Activated CD4-positive, alpha-beta T cell treated with anti-CD3 and anti-CD28 coated beads, Interleukin-2, amount 10 ng/mL, durations not matched to agents 7 days and 5 days (primary cell): ENCODE measurements at regions not wholly inside any gene's neighbourhood (a gene's known extent, or its start where the extent isn't known, plus 50 kb on each side); places are given as distances from the start of the nearest gene placed in this dataset.

Experiments used
- CTCF ChIA-PET: fragments of 350-600 bp; sonication (Branson Sonifier 250); formaldehyde crosslinking; loops from one replicate; lab custom pipeline; 2021; ENCODE audit warnings: antibody characterized with exemption; lab: Charles Lee
- POLR2A ChIA-PET: fragments of 350-600 bp; sonication (Branson Sonifier 250); formaldehyde crosslinking; loops from one replicate; lab custom pipeline; 2021; ENCODE audit warnings: antibody characterized with exemption; lab: Charles Lee
- DNase-seq: peaks from one replicate; pipeline ENCODE4 v3.0.0-alpha.2; 2020
- H3K27ac Mint-ChIP-seq: one replicate; pipeline ENCODE4 v1.8.0; 2021; ENCODE audit warnings: mild to moderate bottlenecking, moderate library complexity, mixed read lengths
- H3K27me3 Mint-ChIP-seq: one replicate; pipeline ENCODE4 v1.8.0; 2021; ENCODE audit warnings: mixed read lengths
- H3K36me3 Mint-ChIP-seq: one replicate; pipeline ENCODE4 v1.8.0; 2021; ENCODE audit warnings: low read depth, mixed read lengths
- H3K4me1 Mint-ChIP-seq: one replicate; pipeline ENCODE4 v1.8.0; 2021; ENCODE audit warnings: mixed read lengths
- H3K4me3 Mint-ChIP-seq: one replicate; pipeline ENCODE4 v1.8.0; 2021; ENCODE audit warnings: mild to moderate bottlenecking, moderate library complexity, mixed read lengths
- H3K9me3 Mint-ChIP-seq: one replicate; pipeline ENCODE4 v1.8.0; 2021; ENCODE audit warnings: mixed read lengths

GRCh38 chr15:39095218-39095879 is 485.5 kb upstream of the THBS1 start:
- Mint-ChIP-seq H3K27ac (no peak overlapping the region), H3K9me3 (no peaks in the 10 kb centered on the region), H3K36me3 (no peaks in the 10 kb centered on the region), H3K27me3 (peaks cover 18% of the 10 kb centered on the region), H3K4me1 (no peaks in the 10 kb centered on the region), H3K4me3 (no peak overlapping the region)
- CTCF ChIA-PET = interaction anchor here (0.7 kb wide), 1 partner anchor 36 kb away, joined by 3 read pairs; no protein-coding TSS in a partner anchor
- POLR2A ChIA-PET = no interaction called here
- no peak for DNase-seq

GRCh38 chr15:39096608-39097205 is 484.2 kb upstream of the THBS1 start:
- DNase-seq = no peak
- H3K4me1 Mint-ChIP-seq = no peaks in the 10 kb centered on the region
- H3K9me3 Mint-ChIP-seq = no peaks in the 10 kb centered on the region
- H3K4me3 Mint-ChIP-seq = no peak overlapping the region
- H3K27me3 Mint-ChIP-seq = peaks cover 23% of the 10 kb centered on the region
- no peak overlapping the region for H3K27ac Mint-ChIP-seq
- CTCF ChIA-PET = no interaction called here
- no peaks in the 10 kb centered on the region for H3K36me3 Mint-ChIP-seq
- POLR2A ChIA-PET = no interaction called here

DNA sequence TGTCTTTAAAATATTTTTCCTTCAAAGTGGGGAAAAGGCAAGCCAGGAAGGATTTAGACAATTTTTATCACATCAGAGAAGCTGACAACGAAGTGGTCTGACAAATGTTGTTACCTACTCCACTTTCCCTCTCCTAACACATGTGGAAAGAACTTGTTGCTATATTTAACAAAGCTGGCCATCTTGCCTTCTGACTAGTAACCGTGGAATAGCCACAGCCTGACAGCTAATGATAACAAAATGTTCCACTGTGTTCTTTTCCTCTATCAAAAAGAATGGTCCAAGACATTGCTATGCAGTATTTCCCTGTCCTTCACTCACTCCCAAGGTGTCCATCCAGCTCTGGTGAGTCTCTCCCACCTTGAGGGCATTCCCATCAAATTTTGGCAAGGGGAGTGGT is 481.4 kb upstream of the THBS1 start:
- no peaks in the 10 kb centered on the region for H3K9me3 Mint-ChIP-seq
- ChIA-PET POLR2A (no interaction called here), CTCF (no interaction called here)
- no peaks in the 10 kb centered on the region for H3K36me3 Mint-ChIP-seq
- H3K27ac Mint-ChIP-seq = no peak overlapping the region
- DNase-seq = no peak
- no peak overlapping the region for H3K4me3 Mint-ChIP-seq
- H3K4me1 Mint-ChIP-seq = no peaks in the 10 kb centered on the region
- peaks cover 26% of the 10 kb centered on the region for H3K27me3 Mint-ChIP-seq

GRCh38 chr15:39100106-39100660 is 480.7 kb upstream of the THBS1 start:
- H3K27me3 Mint-ChIP-seq = peaks cover 27% of the 10 kb centered on the region
- H3K27ac Mint-ChIP-seq = no peak overlapping the region
- H3K36me3 Mint-ChIP-seq = no peaks in the 10 kb centered on the region
- no peak overlapping the region for H3K4me3 Mint-ChIP-seq
- H3K4me1 Mint-ChIP-seq = no peaks in the 10 kb centered on the region
- H3K9me3 Mint-ChIP-seq = no peaks in the 10 kb centered on the region
- CTCF ChIA-PET = no interaction called here
- no peak for DNase-seq
- POLR2A ChIA-PET = no interaction called here

- H3K4me3 Mint-ChIP-seq = no peak overlapping the region
- no peaks in the 10 kb centered on the region for H3K9me3 Mint-ChIP-seq
- DNase-seq = no peak
- POLR2A ChIA-PET = no interaction called here
- H3K27ac Mint-ChIP-seq = no peak overlapping the region
- CTCF ChIA-PET = no interaction called here
- peaks cover 29% of the 10 kb centered on the region for H3K27me3 Mint-ChIP-seq
- H3K4me1 Mint-ChIP-seq = no peaks in the 10 kb centered on the region
- H3K36me3 Mint-ChIP-seq = no peaks in the 10 kb centered on the region
These were observed 478.4 kb upstream of the THBS1 start for GRCh38 chr15:39102431-39102830.

DNA sequence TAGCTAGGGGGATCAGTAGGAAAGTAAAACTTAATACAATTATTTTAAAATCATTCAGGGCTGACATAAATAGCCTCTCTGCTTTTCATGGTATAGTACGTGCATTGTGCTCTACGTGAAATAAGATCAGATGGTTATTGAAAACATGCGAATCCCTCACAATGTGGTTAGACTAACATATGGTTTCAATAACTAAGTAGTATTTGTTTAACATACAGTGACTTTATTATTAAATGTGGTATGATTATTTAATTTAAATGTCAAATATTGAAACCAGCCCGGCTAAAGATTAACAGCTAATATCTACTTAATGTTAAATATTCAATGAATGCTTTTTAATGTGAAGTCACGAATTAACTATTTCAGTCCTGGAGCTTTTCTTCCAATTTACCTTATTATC is 473.9 kb upstream of the THBS1 start:
- Mint-ChIP-seq H3K4me1 (no peaks in the 10 kb centered on the region), H3K27ac (no peak overlapping the region), H3K27me3 (peaks cover 6% of the 10 kb centered on the region), H3K4me3 (no peak overlapping the region), H3K36me3 (no peaks in the 10 kb centered on the region), H3K9me3 (no peaks in the 10 kb centered on the region)
- ChIA-PET CTCF (interaction anchor here (0.6 kb wide), 1 partner anchor 917 kb away, joined by 4 read pairs; no protein-coding TSS in a partner anchor), POLR2A (no interaction called here)
- DNase-seq = no peak

GRCh38 chr15:39108021-39108420 is 472.9 kb upstream of the THBS1 start:
- ChIA-PET POLR2A (no interaction called here), CTCF (no interaction called here)
- no peaks in the 10 kb centered on the region for H3K9me3 Mint-ChIP-seq
- DNase-seq = no peak
- H3K36me3 Mint-ChIP-seq = no peaks in the 10 kb centered on the region
- no peaks in the 10 kb centered on the region for H3K4me1 Mint-ChIP-seq
- H3K4me3 Mint-ChIP-seq = no peak overlapping the region
- peaks cover 4% of the 10 kb centered on the region for H3K27me3 Mint-ChIP-seq
- H3K27ac Mint-ChIP-seq = no peak overlapping the region

GRCh38 chr15:39110336-39110735 is 470.5 kb upstream of the THBS1 start:
- H3K4me3 Mint-ChIP-seq = no peak overlapping the region
- H3K4me1 Mint-ChIP-seq = no peaks in the 10 kb centered on the region
- peaks cover 3% of the 10 kb centered on the region for H3K9me3 Mint-ChIP-seq
- no peak overlapping the region for H3K27ac Mint-ChIP-seq
- CTCF ChIA-PET = no interaction called here
- POLR2A ChIA-PET = no interaction called here
- peaks cover 2% of the 10 kb centered on the region for H3K27me3 Mint-ChIP-seq
- no peaks in the 10 kb centered on the region for H3K36me3 Mint-ChIP-seq
- no peak for DNase-seq

- CTCF ChIA-PET = no interaction called here
- DNase-seq = no peak
- Mint-ChIP-seq H3K4me1 (no peaks in the 10 kb centered on the region), H3K27ac (no peak overlapping the region), H3K36me3 (no peaks in the 10 kb centered on the region), H3K9me3 (peaks cover 3% of the 10 kb centered on the region), H3K27me3 (peaks cover 2% of the 10 kb centered on the region), H3K4me3 (no peak overlapping the region)
- POLR2A ChIA-PET = no interaction called here
These were observed 470.1 kb upstream of the THBS1 start for GRCh38 chr15:39110746-39111145.

DNA sequence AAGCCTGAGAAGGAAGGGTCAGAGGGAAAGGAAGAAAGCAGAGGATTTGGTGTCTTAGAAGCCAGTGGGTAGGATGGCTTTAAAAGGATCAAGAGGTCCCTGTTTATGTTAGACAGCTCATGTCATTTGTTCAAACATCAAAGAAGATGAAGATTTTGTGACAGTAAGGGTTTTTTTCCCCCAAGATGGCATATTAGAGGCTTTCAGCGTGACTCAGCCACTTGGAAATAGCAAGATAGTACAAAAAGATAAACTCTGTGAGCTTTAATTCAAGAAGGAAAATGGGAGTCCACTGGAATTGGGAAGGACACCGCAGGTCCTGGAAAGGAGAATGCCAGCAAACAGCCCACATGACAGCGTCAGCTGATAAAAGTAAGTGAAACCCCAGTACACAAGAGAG is 467.1 kb upstream of the THBS1 start:
- Mint-ChIP-seq H3K27me3 (peaks cover 21% of the 10 kb centered on the region), H3K9me3 (peaks cover 10% of the 10 kb centered on the region), H3K27ac (no peak overlapping the region), H3K4me1 (no peaks in the 10 kb centered on the region), H3K4me3 (no peak overlapping the region), H3K36me3 (no peaks in the 10 kb centered on the region)
- ChIA-PET CTCF (no interaction called here), POLR2A (no interaction called here)
- DNase-seq = no peak

GRCh38 chr15:39114690-39115378 is 466.0 kb upstream of the THBS1 start:
- H3K9me3 Mint-ChIP-seq = peaks cover 10% of the 10 kb centered on the region
- H3K36me3 Mint-ChIP-seq = no peaks in the 10 kb centered on the region
- H3K27ac Mint-ChIP-seq = no peak overlapping the region
- H3K4me3 Mint-ChIP-seq = no peak overlapping the region
- ChIA-PET CTCF (no interaction called here), POLR2A (no interaction called here)
- H3K4me1 Mint-ChIP-seq = no peaks in the 10 kb centered on the region
- DNase-seq = no peak
- H3K27me3 Mint-ChIP-seq = peaks cover 23% of the 10 kb centered on the region

- Mint-ChIP-seq H3K4me1 (no peaks in the 10 kb centered on the region), H3K36me3 (no peaks in the 10 kb centered on the region), H3K4me3 (no peak overlapping the region), H3K27me3 (peaks cover 23% of the 10 kb centered on the region), H3K9me3 (peaks cover 10% of the 10 kb centered on the region), H3K27ac (no peak overlapping the region)
- ChIA-PET CTCF (no interaction called here), POLR2A (no interaction called here)
- DNase-seq = no peak
These were observed 465.4 kb upstream of the THBS1 start for GRCh38 chr15:39115379-39116057.

- Mint-ChIP-seq H3K4me1 (no peaks in the 10 kb centered on the region), H3K27me3 (peaks cover 26% of the 10 kb centered on the region), H3K27ac (no peak overlapping the region), H3K36me3 (no peaks in the 10 kb centered on the region), H3K4me3 (no peak overlapping the region), H3K9me3 (peaks cover 10% of the 10 kb centered on the region)
- POLR2A ChIA-PET = no interaction called here
- CTCF ChIA-PET = no interaction called here
- no peak for DNase-seq
These were observed 462.4 kb upstream of the THBS1 start for GRCh38 chr15:39118510-39118909.
